ENCODE measurements at regions not wholly inside any gene's neighbourhood (a gene's known extent, or its start where the extent isn't known, plus 50 kb on each side); places are given as distances from the start of the nearest gene placed in this dataset.
A peak's percentile ranks its signal among the peaks of the same experiment; 100 is the strongest.

- DNase-seq (ENCODE audit: low read depth), result no peak
- in situ Hi-C loops (cut with HindIII; ENCODE audit: low pct_unique_long_range_greater_than_20kb, low sequenced_read_pairs), result no loop called here
Measured at GRCh38 chr13:32902874-32903273, 113.3 kb upstream of the KL start.

DNA sequence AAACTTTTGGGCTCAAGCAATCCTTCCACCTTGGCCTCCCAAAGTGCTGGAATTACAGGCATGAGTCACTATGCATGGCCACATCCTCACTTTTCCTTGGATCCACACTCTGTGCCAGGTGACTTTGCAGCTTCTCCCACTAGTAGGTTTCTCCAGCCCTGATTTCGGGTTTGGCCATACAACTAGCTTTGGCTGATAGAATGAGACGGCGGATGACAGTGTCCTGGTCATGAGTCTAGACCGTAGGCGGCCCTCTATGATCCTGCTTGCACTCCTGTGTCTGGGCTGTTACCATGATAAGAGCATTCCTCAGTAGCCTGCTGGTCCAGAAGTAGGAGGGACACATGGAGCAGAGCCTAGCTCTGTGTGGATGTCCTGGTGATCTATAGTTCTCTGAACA, 112.5 kb upstream of the KL start:
- in situ Hi-C loops (cut with HindIII; ENCODE audit: low pct_unique_long_range_greater_than_20kb, low sequenced_read_pairs), result no loop called here
- DNase-seq (ENCODE audit: low read depth), result no peak

DNA sequence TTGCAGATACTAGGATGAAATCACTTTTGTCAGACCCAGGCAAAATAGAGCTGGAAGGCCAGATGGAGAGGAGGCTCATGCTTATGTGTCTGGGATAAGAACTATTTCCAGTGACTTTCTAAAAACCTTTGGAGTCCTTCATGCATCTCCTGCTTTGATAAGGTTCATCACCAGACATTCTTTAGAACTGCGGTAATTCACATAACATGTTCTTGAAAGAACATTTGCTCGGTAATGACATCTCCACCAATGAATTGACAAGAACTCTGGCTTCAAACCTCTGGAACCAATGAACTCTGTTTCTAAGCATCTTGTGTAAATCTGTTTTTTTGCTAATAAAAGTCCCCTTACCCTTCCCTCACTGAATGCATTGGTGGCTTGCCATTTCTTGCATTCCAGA, 112.0 kb upstream of the KL start:
- no peak for DNase-seq (ENCODE audit: low read depth)
- in situ Hi-C loops (cut with HindIII; ENCODE audit: low pct_unique_long_range_greater_than_20kb, low sequenced_read_pairs), result no loop called here

DNA sequence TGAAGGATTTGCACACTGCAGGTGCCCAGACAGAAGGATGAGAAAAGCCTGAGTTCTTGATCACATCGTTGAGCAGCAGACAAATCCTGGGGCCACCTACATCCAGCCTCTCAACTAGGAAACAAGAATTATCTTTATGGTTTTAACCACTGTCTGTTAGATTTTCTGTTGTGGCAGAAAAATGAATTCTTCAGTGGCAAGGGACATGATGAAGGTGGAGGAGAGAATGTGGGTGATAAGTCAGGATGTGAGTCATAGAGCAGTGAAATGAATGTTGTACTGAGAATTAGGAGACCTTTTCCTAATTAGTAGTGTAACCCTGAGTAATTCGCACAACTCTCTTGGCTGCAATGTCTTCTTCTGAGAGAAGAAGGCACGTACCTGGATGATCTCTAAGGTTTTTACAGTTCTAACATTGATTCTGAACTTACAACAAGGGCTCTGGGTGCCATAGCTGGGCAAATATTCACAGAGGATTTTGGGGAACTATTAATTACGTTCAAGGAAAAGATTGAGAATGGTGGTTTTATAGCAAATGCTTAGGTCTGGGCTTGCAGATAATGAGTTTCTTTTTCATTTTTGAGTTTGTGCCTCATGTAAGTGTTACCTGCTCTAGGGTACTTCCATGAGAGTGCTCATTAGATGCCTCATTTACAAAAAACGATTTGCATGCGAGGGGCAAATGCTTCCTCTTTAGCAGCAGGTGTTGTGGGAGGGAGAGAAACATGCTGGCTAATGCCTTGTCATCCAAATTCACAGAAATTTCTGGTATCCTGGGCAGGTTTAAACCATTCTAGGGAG, 111.0 kb upstream of the KL start:
- DNase-seq (ENCODE audit: low read depth), result peak; percentile 6
- in situ Hi-C loops (cut with HindIII; ENCODE audit: low pct_unique_long_range_greater_than_20kb, low sequenced_read_pairs), result no loop called here

- in situ Hi-C loops (cut with HindIII; ENCODE audit: low pct_unique_long_range_greater_than_20kb, low sequenced_read_pairs), result no loop called here
- DNase-seq (ENCODE audit: low read depth), result no peak
Measured at GRCh38 chr13:32905864-32906180, 110.4 kb upstream of the KL start.

GRCh38 chr13:32907211-32907610, 109.0 kb upstream of the KL start:
- in situ Hi-C loops (cut with HindIII; ENCODE audit: low pct_unique_long_range_greater_than_20kb, low sequenced_read_pairs), result no loop called here

DNA sequence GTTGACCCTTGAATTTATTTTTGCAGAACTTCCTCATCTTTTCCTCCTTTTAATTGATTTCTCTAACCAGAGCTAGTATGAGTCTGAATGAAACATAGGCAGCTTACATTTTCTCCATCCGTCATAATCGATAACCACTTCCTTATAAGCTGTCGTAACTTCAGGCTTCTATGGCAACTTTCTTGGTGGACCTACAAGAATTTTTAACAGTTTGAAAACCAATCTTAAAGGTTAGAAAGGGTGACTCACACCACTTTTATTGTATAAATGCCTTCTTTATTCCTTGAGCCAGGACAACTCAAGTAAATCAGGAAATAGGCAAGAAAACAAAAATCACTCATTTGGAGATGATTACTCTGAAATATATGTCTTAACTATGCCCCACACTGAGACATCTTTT, 105.7 kb upstream of the KL start:
- in situ Hi-C loops (cut with HindIII; ENCODE audit: low pct_unique_long_range_greater_than_20kb, low sequenced_read_pairs), result no loop called here
- DNase-seq (ENCODE audit: low read depth), result no peak

More at GRCh38 chr13:32907211-32907610, 109.0 kb upstream of the KL start:
- no peak for DNase-seq (ENCODE audit: low read depth)

GRCh38 chr13:32911506-32911905, 104.7 kb upstream of the KL start:
- DNase-seq (ENCODE audit: low read depth), result peak; percentile 28
- in situ Hi-C loops (cut with HindIII; ENCODE audit: low pct_unique_long_range_greater_than_20kb, low sequenced_read_pairs), result no loop called here

DNA sequence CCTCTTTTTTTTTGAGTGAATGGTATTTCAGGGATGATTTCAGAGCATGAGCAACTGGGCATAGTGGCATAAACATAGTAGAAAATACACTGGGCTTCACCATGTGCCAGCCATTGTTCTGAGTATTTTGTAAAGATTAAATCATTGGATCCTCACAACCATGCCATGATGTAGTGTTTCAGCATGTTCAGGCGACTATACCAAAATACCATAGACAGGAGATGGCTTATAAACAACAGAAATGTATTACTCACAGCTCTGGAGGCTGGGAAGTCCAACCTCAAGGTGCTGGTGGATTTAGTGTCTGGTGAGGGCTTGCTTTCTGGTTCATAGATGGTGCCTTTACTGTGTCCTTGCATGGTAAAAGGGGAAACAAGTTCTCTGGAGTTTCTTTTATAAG, 101.5 kb upstream of the KL start:
- no peak for DNase-seq (ENCODE audit: low read depth)
- in situ Hi-C loops (cut with HindIII; ENCODE audit: low pct_unique_long_range_greater_than_20kb, low sequenced_read_pairs), result no loop called here

GRCh38 chr13:32917504-32917903, 98.7 kb upstream of the KL start:
- in situ Hi-C loops (cut with HindIII; ENCODE audit: low pct_unique_long_range_greater_than_20kb, low sequenced_read_pairs), result no loop called here
- DNase-seq (ENCODE audit: low read depth), result no peak

GRCh38 chr13:32923725-32924124, 92.5 kb upstream of the KL start:
- no peak for DNase-seq (ENCODE audit: low read depth)

GRCh38 chr13:32924886-32925285, 91.3 kb upstream of the KL start:
- DNase-seq (ENCODE audit: low read depth), result no peak
- in situ Hi-C loops (cut with HindIII; ENCODE audit: low pct_unique_long_range_greater_than_20kb, low sequenced_read_pairs), result no loop called here

More at GRCh38 chr13:32923725-32924124, 92.5 kb upstream of the KL start:
- in situ Hi-C loops (cut with HindIII; ENCODE audit: low pct_unique_long_range_greater_than_20kb, low sequenced_read_pairs), result no loop called here

- DNase-seq (ENCODE audit: low read depth), result no peak
- in situ Hi-C loops (cut with HindIII; ENCODE audit: low pct_unique_long_range_greater_than_20kb, low sequenced_read_pairs), result no loop called here
Measured at GRCh38 chr13:32925506-32925905, 90.7 kb upstream of the KL start.

DNA sequence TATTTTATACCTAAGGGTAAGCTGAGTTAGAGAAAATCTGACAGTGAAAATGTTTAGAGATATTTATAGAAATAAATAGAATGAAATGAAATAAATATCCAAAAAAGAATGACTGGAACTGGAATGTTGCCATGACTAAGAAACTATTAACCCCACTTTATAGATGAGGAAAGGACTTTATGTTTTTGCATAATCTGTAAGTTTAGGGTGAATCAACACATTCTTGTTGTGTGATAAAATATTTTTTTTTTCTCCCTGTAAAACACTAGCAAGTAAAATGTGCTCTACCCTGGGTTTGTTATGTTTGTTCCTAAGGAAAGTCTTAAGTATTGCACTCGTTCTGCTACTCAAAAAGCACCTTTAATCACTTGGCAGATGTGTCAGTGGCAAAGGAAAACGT, 83.8 kb upstream of the KL start:
- no peak for DNase-seq (ENCODE audit: low read depth)
- in situ Hi-C loops (cut with HindIII; ENCODE audit: low pct_unique_long_range_greater_than_20kb, low sequenced_read_pairs), result no loop called here

DNA sequence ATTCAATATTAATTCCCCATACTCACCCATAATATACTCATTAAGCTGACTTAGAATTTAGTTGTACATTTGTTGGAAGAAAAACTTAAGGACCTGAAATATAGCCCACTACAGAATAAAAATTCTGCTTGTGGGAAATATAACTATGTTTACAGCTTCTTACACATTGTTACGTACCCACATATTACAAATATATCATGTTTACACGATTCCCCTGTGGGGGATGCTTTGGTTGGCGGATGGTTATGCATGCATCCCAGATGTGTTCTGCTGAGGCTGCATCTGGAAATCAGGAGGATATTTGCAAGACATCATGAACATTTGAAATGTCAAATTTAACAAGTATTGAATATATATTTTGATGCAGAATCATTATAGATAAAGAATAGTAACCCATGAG, 79.5 kb upstream of the KL start:
- no peak for DNase-seq (ENCODE audit: low read depth)
- in situ Hi-C loops (cut with HindIII; ENCODE audit: low pct_unique_long_range_greater_than_20kb, low sequenced_read_pairs), result no loop called here

- in situ Hi-C loops (cut with HindIII; ENCODE audit: low pct_unique_long_range_greater_than_20kb, low sequenced_read_pairs), result no loop called here
Measured at GRCh38 chr13:32938314-32938713, 77.9 kb upstream of the KL start.

DNA sequence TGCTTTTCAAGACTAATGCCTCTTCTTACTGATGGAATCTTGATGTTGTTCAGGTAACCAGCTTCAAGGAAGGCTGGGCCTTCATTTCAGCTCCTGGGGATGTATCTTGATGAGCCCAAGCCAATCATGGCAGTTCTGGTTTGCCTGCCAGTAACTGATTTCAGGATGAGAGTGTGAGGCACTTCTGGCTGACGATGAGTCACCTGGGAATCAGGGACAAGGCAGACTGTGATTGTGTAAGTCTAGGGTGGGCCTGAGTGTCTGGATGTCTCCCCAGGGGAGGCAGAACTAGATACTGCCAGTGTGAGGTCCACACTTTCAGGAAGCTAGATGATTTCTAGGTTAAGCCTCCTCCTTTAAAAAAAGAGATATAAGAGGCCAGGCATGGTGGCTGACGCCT, 77.3 kb upstream of the KL start:
- in situ Hi-C loops (cut with HindIII; ENCODE audit: low pct_unique_long_range_greater_than_20kb, low sequenced_read_pairs), result no loop called here
- DNase-seq (ENCODE audit: low read depth), result no peak

More at GRCh38 chr13:32938314-32938713, 77.9 kb upstream of the KL start:
- DNase-seq (ENCODE audit: low read depth), result no peak

GRCh38 chr13:32940601-32941000, 75.6 kb upstream of the KL start:
- in situ Hi-C loops (cut with HindIII; ENCODE audit: low pct_unique_long_range_greater_than_20kb, low sequenced_read_pairs), result no loop called here
- DNase-seq (ENCODE audit: low read depth), result no peak

DNA sequence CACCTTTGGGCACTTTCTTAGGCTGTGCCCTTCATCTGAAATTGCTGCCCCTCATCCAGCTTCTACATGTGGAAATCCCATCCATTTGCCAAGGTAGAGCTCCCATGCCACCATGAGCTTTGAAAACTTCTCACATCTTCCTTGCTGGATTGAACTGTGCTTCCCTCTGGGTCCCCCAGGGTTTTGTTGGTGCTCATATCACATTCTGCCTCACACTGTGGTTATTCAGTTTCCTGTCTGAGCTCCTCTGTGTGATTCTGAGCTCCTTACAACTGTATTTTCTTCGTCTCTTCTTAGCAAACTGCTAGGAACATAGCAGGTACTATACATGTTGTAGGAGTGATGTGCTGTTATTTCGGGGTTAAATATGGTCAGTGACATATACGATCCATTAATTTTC, 74.9 kb upstream of the KL start:
- DNase-seq (ENCODE audit: low read depth), result no peak

DNA sequence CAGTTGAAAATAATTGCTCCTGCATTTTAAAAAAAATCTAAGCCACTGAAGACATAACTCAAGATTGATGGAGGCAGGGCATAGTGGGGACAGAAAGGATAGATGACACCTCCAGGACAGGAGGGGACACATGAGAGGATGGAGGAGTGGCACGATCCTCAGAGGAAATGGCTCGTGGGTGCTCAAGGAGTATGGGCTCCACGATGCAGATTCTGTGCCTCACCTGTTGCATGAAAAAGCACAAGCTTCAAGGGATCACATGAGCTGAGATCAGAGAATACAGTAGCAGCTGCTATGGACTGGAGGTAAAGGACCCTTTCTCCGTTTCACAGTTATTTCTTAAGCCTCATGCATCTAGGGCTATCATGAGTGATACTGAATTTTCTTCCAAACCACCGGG, 69.7 kb upstream of the KL start:
- in situ Hi-C loops (cut with HindIII; ENCODE audit: low pct_unique_long_range_greater_than_20kb, low sequenced_read_pairs), result no loop called here

More for the DNA sequence above, 74.9 kb upstream of the KL start:
- in situ Hi-C loops (cut with HindIII; ENCODE audit: low pct_unique_long_range_greater_than_20kb, low sequenced_read_pairs), result no loop called here

More for the DNA sequence above, 69.7 kb upstream of the KL start:
- DNase-seq (ENCODE audit: low read depth), result no peak
